HepG2 (cell line): ENCODE measurements at regions not wholly inside any gene's neighbourhood (a gene's known extent, or its start where the extent isn't known, plus 50 kb on each side); places are given as distances from the start of the nearest gene placed in this dataset.

Source experiments
- ATAC-seq: fragments of 200-7000 bp; cut with Tn5 transposase; 3 replicates; pipeline ENCODE4 v1.9.1; 2020; ENCODE audit warnings: mild to moderate bottlenecking, moderate library complexity
- BruUV-seq: library from RNA; stranded (reverse); fragments of 400-500 nt; replicated peaks from 2 replicates; lab custom pipeline; 2021; lab: Mats Ljungman, UMichigan
- CTCF ChIA-PET: fragments of 300-600 bp; formaldehyde crosslinking; extraction: SDS; loops from one replicate; lab custom pipeline; 2021; ENCODE audit warnings: low total read pairs, inconsistent platforms, low intra/inter-chr PET ratio; lab: Yijun Ruan, JAX
- POLR2A ChIA-PET: fragments of 350-600 bp; sonication (Branson Sonifier 250); formaldehyde crosslinking; loops from one replicate; lab custom pipeline; 2020; ENCODE audit warnings: antibody characterized with exemption, inconsistent platforms; lab: Yijun Ruan, JAX
- DNase-seq: peaks from one replicate; pipeline ENCODE4 v3.0.0-alpha.2; 2015; ENCODE audit warnings: low spot score
- FAIRE-seq: peaks from 3 replicates; lab custom pipeline; 2011; peaks lifted over from hg19 to GRCh38; lab: Jason Lieb, UNC
- H2AFZ ChIP-seq: one replicate; pipeline ENCODE4 v1.6.1; 2011; ENCODE audit warnings: low read length, inconsistent platforms
- H3K27ac ChIP-seq: fragments of 300-600 bp; 3 replicates; pipeline ENCODE4 v1.8.0; 2011; ENCODE audit warnings: mixed run types, mild to moderate bottlenecking, mixed read lengths, low read length, inconsistent platforms; ENCODE audit not compliant: insufficient read depth; ENCODE audit errors: extremely low read length
- H3K27me3 ChIP-seq, 2 experiments: fragments of 200-600 bp in 1 of 2; 2 replicates in 1 of 2; 3 replicates in 1 of 2; pipeline versions ENCODE4 v1.6.0 to v1.8.0; 2011; ENCODE audit warnings: low read length in 2 of 2, mild to moderate bottlenecking in 2 of 2, moderate library complexity in 2 of 2, inconsistent platforms in 1 of 2; ENCODE audit not compliant: insufficient read depth in 2 of 2, control insufficient read depth in 1 of 2
- H3K36me3 ChIP-seq, 2 experiments: fragments of 200-600 bp in 1 of 2; replicated peaks in 1 of 2; 2 replicates in 1 of 2; 3 replicates in 1 of 2; pipeline versions ENCODE4 v1.5.1 to v1.8.0; 2011; ENCODE audit warnings: low read length in 2 of 2, inconsistent platforms in 1 of 2; ENCODE audit not compliant: insufficient read depth in 2 of 2, control insufficient read depth in 1 of 2
- H3K4me1 ChIP-seq: 2 replicates; pipeline ENCODE4 v1.5.1; 2012; ENCODE audit warnings: low read length, inconsistent platforms; ENCODE audit not compliant: insufficient read depth
- H3K4me2 ChIP-seq: 2 replicates; pipeline ENCODE4 v1.6.0; 2011; ENCODE audit warnings: low read depth, low read length, inconsistent platforms
- H3K4me3 ChIP-seq, 3 experiments: fragments of 200-600 bp in 1 of 3; sonication (generic), shearing (Covaris generic) in 1 of 3; replicated peaks in 1 of 3; 2 replicates each; pipeline ENCODE4 v1.5.1; 2011 to 2016; ENCODE audit warnings: low read length in 3 of 3, inconsistent platforms in 2 of 3, low read depth in 2 of 3, mild to moderate bottlenecking in 2 of 3, control low read depth in 1 of 3, mixed read lengths in 1 of 3; ENCODE audit not compliant: insufficient read depth in 1 of 3
- H3K79me2 ChIP-seq: one replicate; pipeline ENCODE4 v1.6.1; 2011; ENCODE audit warnings: low read length, inconsistent platforms; ENCODE audit not compliant: insufficient read depth
- H3K9ac ChIP-seq: 2 replicates; pipeline ENCODE4 v1.6.0; 2011; ENCODE audit warnings: mild to moderate bottlenecking, low read depth, low read length, inconsistent platforms; ENCODE audit not compliant: insufficient read depth
- H3K9me3 ChIP-seq: 2 replicates; pipeline ENCODE4 v1.5.1; 2012; ENCODE audit warnings: mild to moderate bottlenecking, low read length
- H4K20me1 ChIP-seq: 2 replicates; pipeline ENCODE4 v1.6.0; 2011; ENCODE audit warnings: inconsistent platforms, mild to moderate bottlenecking, low read length, moderate library complexity; ENCODE audit not compliant: insufficient read depth
- AKAP8 ChIP-seq: sonication (generic); formaldehyde crosslinking; IDR thresholded peaks from 2 replicates; pipeline ENCODE4 v1.5.1; 2020; ENCODE audit warnings: mild to moderate bottlenecking, missing genetic modification reagents
- HIC2 ChIP-seq: sonication (generic); formaldehyde crosslinking; IDR thresholded peaks from 2 replicates; pipeline ENCODE4 v1.9.0; 2022; ENCODE audit warnings: low read depth, missing genetic modification reagents
- RBM22 ChIP-seq: fragments of 200-400 bp; formaldehyde crosslinking; optimal IDR thresholded peaks from 2 replicates; pipeline ENCODE3; 2017; ENCODE audit warnings: mild to moderate bottlenecking, low read length, moderate library complexity
- RFX5 ChIP-seq: IDR thresholded peaks from 2 replicates; pipeline ENCODE4 v1.6.1; 2011; ENCODE audit warnings: low read depth, low read length, improper control_type of control experiment
- TBP ChIP-seq: sonication (generic); formaldehyde crosslinking; IDR thresholded peaks from 2 replicates; pipeline ENCODE4 v1.5.0; 2020; ENCODE audit warnings: missing genetic modification reagents
- ZBTB46 ChIP-seq: sonication (generic); formaldehyde crosslinking; IDR thresholded peaks from 2 replicates; pipeline ENCODE4 v1.4.0; 2020; ENCODE audit warnings: mild to moderate bottlenecking, missing genetic modification reagents, borderline replicate concordance
- ZIK1 ChIP-seq: sonication (generic); formaldehyde crosslinking; IDR thresholded peaks from 2 replicates; pipeline ENCODE4 v1.5.0; 2020; ENCODE audit warnings: mild to moderate bottlenecking, low read depth, missing genetic modification reagents, borderline replicate concordance
- WGBS: methylation state at CpG from one replicate; pipeline ENCODE4 v1.1.6; 2017; ENCODE audit warnings: low lambda C conversion rate; 5-methylcytosine and 5-hydroxymethylcytosine counted together
- in situ Hi-C: cut with HindIII; loops from 2 replicates; pipeline ENCODE4 v1.10.0; 2017; ENCODE audit warnings: low pct_unique_long_range_greater_than_20kb; ENCODE audit not compliant: extremely low pct_ligation_motif_present
- intact Hi-C: fragments of 100-400 bp; cut with micrococcal nuclease; formaldehyde crosslinking; loops from one replicate; pipeline ENCODE4 v1.10.0; 2022; ENCODE audit not compliant: unreplicated experiment
- TF ChIP-seq, protein P1 (sequence below): sonication (generic); formaldehyde crosslinking; IDR thresholded peaks from 2 replicates; pipeline ENCODE4 v1.4.0; 2020; ENCODE audit warnings: missing genetic modification reagents
- TF ChIP-seq, protein P2 (sequence below): sonication (generic); formaldehyde crosslinking; IDR thresholded peaks from 2 replicates; pipeline ENCODE4 v1.9.0; 2021; ENCODE audit warnings: missing genetic modification reagents, mild to moderate bottlenecking, borderline replicate concordance
- TF ChIP-seq, protein P3 (sequence below): sonication (generic); formaldehyde crosslinking; IDR thresholded peaks from 2 replicates; pipeline ENCODE4 v1.4.0; 2020; ENCODE audit warnings: mild to moderate bottlenecking, missing genetic modification reagents, borderline replicate concordance

- Histone ChIP-seq H3K27me3 (no peaks in the 10 kb centered on the region), H4K20me1 (no peaks in the 10 kb centered on the region), H3K9ac (no peak overlapping the region), H3K79me2 (no peaks in the 10 kb centered on the region)
- ChIA-PET POLR2A (no interaction called here), CTCF (no interaction called here)
- FAIRE-seq, result no peak
- intact Hi-C loops, result no loop called here
- no peak for ATAC-seq
- TF ChIP-seq, protein P1, sequence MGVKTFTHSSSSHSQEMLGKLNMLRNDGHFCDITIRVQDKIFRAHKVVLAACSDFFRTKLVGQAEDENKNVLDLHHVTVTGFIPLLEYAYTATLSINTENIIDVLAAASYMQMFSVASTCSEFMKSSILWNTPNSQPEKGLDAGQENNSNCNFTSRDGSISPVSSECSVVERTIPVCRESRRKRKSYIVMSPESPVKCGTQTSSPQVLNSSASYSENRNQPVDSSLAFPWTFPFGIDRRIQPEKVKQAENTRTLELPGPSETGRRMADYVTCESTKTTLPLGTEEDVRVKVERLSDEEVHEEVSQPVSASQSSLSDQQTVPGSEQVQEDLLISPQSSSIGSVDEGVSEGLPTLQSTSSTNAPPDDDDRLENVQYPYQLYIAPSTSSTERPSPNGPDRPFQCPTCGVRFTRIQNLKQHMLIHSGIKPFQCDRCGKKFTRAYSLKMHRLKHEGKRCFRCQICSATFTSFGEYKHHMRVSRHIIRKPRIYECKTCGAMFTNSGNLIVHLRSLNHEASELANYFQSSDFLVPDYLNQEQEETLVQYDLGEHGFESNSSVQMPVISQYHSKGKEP, result no peak
- TF ChIP-seq HIC2 (CRISPR knock-in tag) (no peak), RBM22 (no peak), RFX5 (no peak), ZIK1 (CRISPR knock-in tag) (no peak), TBP (CRISPR knock-in tag) (no peak), AKAP8 (CRISPR knock-in tag) (no peak), ZBTB46 (no peak)
- TF ChIP-seq, protein P2, sequence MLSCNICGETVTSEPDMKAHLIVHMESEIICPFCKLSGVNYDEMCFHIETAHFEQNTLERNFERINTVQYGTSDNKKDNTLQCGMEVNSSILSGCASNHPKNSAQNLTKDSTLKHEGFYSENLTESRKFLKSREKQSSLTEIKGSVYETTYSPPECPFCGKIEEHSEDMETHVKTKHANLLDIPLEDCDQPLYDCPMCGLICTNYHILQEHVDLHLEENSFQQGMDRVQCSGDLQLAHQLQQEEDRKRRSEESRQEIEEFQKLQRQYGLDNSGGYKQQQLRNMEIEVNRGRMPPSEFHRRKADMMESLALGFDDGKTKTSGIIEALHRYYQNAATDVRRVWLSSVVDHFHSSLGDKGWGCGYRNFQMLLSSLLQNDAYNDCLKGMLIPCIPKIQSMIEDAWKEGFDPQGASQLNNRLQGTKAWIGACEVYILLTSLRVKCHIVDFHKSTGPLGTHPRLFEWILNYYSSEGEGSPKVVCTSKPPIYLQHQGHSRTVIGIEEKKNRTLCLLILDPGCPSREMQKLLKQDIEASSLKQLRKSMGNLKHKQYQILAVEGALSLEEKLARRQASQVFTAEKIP (CRISPR knock-in tag), result no peak
- TF ChIP-seq, protein P3, sequence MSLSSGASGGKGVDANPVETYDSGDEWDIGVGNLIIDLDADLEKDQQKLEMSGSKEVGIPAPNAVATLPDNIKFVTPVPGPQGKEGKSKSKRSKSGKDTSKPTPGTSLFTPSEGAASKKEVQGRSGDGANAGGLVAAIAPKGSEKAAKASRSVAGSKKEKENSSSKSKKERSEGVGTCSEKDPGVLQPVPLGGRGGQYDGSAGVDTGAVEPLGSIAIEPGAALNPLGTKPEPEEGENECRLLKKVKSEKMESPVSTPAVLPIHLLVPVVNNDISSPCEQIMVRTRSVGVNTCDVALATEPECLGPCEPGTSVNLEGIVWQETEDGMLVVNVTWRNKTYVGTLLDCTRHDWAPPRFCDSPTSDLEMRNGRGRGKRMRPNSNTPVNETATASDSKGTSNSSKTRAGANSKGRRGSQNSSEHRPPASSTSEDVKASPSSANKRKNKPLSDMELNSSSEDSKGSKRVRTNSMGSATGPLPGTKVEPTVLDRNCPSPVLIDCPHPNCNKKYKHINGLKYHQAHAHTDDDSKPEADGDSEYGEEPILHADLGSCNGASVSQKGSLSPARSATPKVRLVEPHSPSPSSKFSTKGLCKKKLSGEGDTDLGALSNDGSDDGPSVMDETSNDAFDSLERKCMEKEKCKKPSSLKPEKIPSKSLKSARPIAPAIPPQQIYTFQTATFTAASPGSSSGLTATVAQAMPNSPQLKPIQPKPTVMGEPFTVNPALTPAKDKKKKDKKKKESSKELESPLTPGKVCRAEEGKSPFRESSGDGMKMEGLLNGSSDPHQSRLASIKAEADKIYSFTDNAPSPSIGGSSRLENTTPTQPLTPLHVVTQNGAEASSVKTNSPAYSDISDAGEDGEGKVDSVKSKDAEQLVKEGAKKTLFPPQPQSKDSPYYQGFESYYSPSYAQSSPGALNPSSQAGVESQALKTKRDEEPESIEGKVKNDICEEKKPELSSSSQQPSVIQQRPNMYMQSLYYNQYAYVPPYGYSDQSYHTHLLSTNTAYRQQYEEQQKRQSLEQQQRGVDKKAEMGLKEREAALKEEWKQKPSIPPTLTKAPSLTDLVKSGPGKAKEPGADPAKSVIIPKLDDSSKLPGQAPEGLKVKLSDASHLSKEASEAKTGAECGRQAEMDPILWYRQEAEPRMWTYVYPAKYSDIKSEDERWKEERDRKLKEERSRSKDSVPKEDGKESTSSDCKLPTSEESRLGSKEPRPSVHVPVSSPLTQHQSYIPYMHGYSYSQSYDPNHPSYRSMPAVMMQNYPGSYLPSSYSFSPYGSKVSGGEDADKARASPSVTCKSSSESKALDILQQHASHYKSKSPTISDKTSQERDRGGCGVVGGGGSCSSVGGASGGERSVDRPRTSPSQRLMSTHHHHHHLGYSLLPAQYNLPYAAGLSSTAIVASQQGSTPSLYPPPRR (CRISPR knock-in tag), result no peak
- TF ChIP-seq, all 625 proteins: peak for 0
- Histone ChIP-seq H3K27ac (no peak overlapping the region), H2AFZ (no peak overlapping the region), H3K36me3 (no peaks in the 10 kb centered on the region), H3K9me3 (0 out of 2 replicates have a peak, but pooled peaks cover 10% of the 10 kb centered on the region), H3K4me1 (no peaks in the 10 kb centered on the region), H3K4me3 (no peak overlapping the region), H3K4me2 (no peak overlapping the region)
- 21% methylated on average over 3 of the region's 5 CpGs for WGBS
- no peak for DNase-seq
- no TSS peak for BruUV-seq
- in situ Hi-C loops, result no loop called here
Measured at GRCh38 chr4:131584587-131584986, 1564.5 kb upstream of the PCDH10 start.
